OCI-LY1 (cell line): ENCODE measurements at regions not wholly inside any gene's neighbourhood (a gene's known extent, or its start where the extent isn't known, plus 50 kb on each side); places are given as distances from the start of the nearest gene placed in this dataset.

Experiments
- H2AFZ ChIP-seq: fragments of 200-600 bp; sonication (generic), shearing (Covaris generic); 2 replicates; pipeline ENCODE4 v1.6.0; 2014; ENCODE audit warnings: antibody characterized with exemption, mild to moderate bottlenecking, low read length
- H3F3A ChIP-seq: fragments of 200-600 bp; sonication (generic), shearing (Covaris generic); 2 replicates; pipeline ENCODE4 v1.6.0; 2014; ENCODE audit warnings: mild to moderate bottlenecking, antibody characterized with exemption, low read length, moderate library complexity; ENCODE audit not compliant: insufficient read depth
- H3K27ac ChIP-seq: fragments of 200-600 bp; sonication (generic); 2 replicates; pipeline ENCODE4 v1.5.1; 2014; ENCODE audit warnings: low read length, mixed run types, mild to moderate bottlenecking, low read depth; ENCODE audit not compliant: poor library complexity, severe bottlenecking
- H3K27me3 ChIP-seq: fragments of 200-600 bp; sonication (generic); 2 replicates; pipeline ENCODE4 v1.6.0; 2014; ENCODE audit warnings: antibody characterized with exemption, mild to moderate bottlenecking, low read length, moderate library complexity; ENCODE audit not compliant: insufficient read depth
- H3K36me3 ChIP-seq: fragments of 200-600 bp; sonication (generic); 2 replicates; pipeline ENCODE4 v1.6.1; 2014; ENCODE audit warnings: mild to moderate bottlenecking, antibody characterized with exemption, low read length, moderate library complexity, mixed read lengths; ENCODE audit not compliant: insufficient read depth
- H3K4me1 ChIP-seq: fragments of 200-600 bp; sonication (generic); 2 replicates; pipeline ENCODE4 v1.5.1; 2014; ENCODE audit warnings: mild to moderate bottlenecking, low read length, moderate library complexity; ENCODE audit not compliant: insufficient read depth, severe bottlenecking
- H3K4me2 ChIP-seq: fragments of 200-600 bp; sonication (generic), shearing (Covaris generic); 2 replicates; pipeline ENCODE4 v1.6.1; 2014; ENCODE audit warnings: low read length
- H3K4me3 ChIP-seq: fragments of 200-600 bp; sonication (generic); 2 replicates; pipeline ENCODE4 v1.5.1; 2014; ENCODE audit warnings: low read length, low read depth, mild to moderate bottlenecking, mixed read lengths; ENCODE audit not compliant: poor library complexity, severe bottlenecking
- H3K79me2 ChIP-seq: fragments of 200-600 bp; shearing (Covaris generic); 2 replicates; pipeline ENCODE4 v1.6.1; 2016; ENCODE audit warnings: mixed run types, low read length, mixed read lengths; ENCODE audit not compliant: insufficient read depth
- H3K9ac ChIP-seq: fragments of 200-600 bp; sonication (generic), shearing (Covaris generic); 2 replicates; pipeline ENCODE4 v1.6.1; 2014; ENCODE audit warnings: mild to moderate bottlenecking, low read length, mixed read lengths
- H3K9me2 ChIP-seq: fragments of 200-600 bp; sonication (generic), shearing (Covaris generic); 2 replicates; pipeline ENCODE4 v1.6.1; 2014; ENCODE audit warnings: low read depth, mild to moderate bottlenecking, low read length, mixed read lengths
- H3K9me3 ChIP-seq: fragments of 200-600 bp; shearing (Covaris generic); 2 replicates; pipeline ENCODE4 v1.6.1; 2014; ENCODE audit warnings: low read length, mixed read lengths
- H4K20me1 ChIP-seq: fragments of 200-600 bp; sonication (generic), shearing (Covaris generic); 2 replicates; pipeline ENCODE4 v1.6.0; 2016; ENCODE audit warnings: mild to moderate bottlenecking, low read length; ENCODE audit not compliant: insufficient read depth
- EZH2 ChIP-seq: fragments of 200-600 bp; sonication (generic), shearing (Covaris generic); IDR thresholded peaks from 2 replicates; pipeline ENCODE4 v1.8.0; 2017; ENCODE audit warnings: borderline replicate concordance, mixed run types, mild to moderate bottlenecking, antibody characterized with exemption, low read length, moderate library complexity, mixed read lengths
- TF ChIP-seq, protein P1 (sequence below): fragments of 200-600 bp; sonication (generic), shearing (Covaris generic); IDR thresholded peaks from 2 replicates; pipeline ENCODE4 v1.5.1; 2017; ENCODE audit warnings: mild to moderate bottlenecking, antibody characterized with exemption, low read length, moderate library complexity, mixed read lengths

DNA sequence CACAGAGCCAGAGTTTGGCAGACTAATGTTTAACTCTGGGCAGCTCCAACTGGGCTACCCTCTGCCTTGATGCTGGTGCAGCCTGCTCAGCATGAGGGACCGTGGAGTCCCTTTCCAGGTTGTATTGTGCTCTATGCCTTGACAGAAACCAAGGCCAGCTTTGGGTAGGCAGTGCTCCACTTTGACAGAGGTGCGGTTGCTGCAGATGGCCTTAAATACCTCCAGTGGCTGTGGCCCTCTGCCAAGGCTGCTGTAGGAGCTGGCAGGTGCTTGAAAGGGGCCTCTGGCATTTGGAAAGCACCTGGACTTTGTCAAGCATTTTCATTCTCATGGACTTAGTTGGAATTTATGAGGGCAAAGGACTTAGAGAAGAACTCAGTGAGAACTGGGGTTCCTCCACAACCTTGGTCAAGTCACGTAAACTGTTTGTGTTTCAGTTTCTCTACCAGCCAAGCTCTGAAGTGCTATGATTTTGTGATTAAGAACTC, 249.7 kb upstream of the ZNF462 start:
- Histone ChIP-seq H2AFZ (no peak overlapping the region), H3F3A (no peaks in the 10 kb centered on the region), H3K4me2 (no peak overlapping the region), H3K9ac (no peak overlapping the region), H3K4me1 (no peaks in the 10 kb centered on the region), H3K4me3 (no peak overlapping the region), H3K27me3 (no peaks in the 10 kb centered on the region), H3K27ac (no peak overlapping the region), H3K36me3 (no peaks in the 10 kb centered on the region), H4K20me1 (no peaks in the 10 kb centered on the region), H3K9me3 (no peaks in the 10 kb centered on the region), H3K9me2 (no peaks in the 10 kb centered on the region), H3K79me2 (no peaks in the 10 kb centered on the region)
- TF ChIP-seq, protein P1, sequence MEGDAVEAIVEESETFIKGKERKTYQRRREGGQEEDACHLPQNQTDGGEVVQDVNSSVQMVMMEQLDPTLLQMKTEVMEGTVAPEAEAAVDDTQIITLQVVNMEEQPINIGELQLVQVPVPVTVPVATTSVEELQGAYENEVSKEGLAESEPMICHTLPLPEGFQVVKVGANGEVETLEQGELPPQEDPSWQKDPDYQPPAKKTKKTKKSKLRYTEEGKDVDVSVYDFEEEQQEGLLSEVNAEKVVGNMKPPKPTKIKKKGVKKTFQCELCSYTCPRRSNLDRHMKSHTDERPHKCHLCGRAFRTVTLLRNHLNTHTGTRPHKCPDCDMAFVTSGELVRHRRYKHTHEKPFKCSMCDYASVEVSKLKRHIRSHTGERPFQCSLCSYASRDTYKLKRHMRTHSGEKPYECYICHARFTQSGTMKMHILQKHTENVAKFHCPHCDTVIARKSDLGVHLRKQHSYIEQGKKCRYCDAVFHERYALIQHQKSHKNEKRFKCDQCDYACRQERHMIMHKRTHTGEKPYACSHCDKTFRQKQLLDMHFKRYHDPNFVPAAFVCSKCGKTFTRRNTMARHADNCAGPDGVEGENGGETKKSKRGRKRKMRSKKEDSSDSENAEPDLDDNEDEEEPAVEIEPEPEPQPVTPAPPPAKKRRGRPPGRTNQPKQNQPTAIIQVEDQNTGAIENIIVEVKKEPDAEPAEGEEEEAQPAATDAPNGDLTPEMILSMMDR = no peak
- TF ChIP-seq EZH2 = no peak

DNA sequence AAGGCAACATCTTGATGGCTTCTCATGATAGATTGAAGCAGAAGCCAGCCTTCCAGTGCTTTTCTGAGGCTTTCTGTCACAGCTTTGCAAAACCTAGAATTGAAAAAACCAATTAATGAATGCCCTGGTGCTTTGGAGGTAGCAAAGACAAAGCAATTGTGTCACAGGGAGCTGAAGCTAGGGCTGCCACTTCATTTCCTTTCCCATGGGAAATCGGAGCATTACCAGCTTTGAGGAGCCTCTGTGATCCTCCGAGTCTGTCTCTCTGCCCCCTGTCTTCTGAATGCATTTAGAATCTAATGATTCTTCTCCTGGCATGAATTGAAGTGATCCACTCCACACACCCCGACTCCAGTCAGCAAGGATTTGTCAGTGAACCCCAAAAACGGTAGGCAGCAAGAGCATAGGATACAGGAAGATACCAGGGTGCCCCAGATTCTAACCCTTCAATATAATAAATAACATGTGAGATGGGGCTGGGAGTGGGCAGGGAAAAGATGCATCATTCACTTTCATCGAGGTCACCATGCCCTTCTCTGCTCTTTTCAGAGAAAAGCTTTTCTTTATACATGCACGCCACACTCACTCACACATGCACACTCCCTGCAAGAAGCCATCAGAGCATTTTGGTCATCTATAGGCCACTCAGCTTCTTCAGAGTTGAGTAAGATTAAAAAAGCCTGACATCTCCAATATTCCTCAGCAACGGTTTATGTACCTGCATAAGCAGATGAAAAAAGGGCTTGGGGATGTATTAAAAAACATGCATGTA, 247.7 kb upstream of the ZNF462 start:
- no peaks in the 10 kb centered on the region for H3K27me3 ChIP-seq
- no peaks in the 10 kb centered on the region for H3F3A ChIP-seq
- no peak overlapping the region for H3K4me2 ChIP-seq

DNA sequence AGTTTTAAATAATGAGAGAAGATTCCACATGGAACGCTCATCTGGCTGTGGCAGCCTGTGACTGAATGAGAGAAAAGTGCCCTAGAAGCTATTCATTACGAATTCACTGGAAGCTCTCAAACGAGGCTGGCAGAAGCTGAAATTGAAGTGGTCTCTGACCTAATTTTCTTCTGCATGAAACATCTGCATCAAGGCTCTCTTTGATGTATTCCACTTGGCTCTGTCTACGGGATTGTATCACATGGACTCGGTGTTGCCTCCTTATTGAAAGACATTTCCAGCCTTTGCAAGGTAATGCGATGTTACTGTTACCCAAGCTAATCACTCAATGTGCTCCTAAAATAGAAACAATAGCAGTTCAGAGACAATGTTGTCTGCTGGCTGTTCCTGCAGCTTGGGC, 246.9 kb upstream of the ZNF462 start:
- Histone ChIP-seq H3K9me3 (no peaks in the 10 kb centered on the region), H3K4me1 (no peaks in the 10 kb centered on the region), H3K9ac (no peak overlapping the region), H3F3A (no peaks in the 10 kb centered on the region), H4K20me1 (no peaks in the 10 kb centered on the region), H2AFZ (no peak overlapping the region), H3K79me2 (no peaks in the 10 kb centered on the region), H3K27me3 (no peaks in the 10 kb centered on the region), H3K9me2 (no peaks in the 10 kb centered on the region), H3K27ac (no peak overlapping the region), H3K36me3 (no peaks in the 10 kb centered on the region), H3K4me2 (no peak overlapping the region), H3K4me3 (no peak overlapping the region)
- no peak for TF ChIP-seq EZH2
- TF ChIP-seq, protein P1 = no peak

More for the DNA sequence above, 247.7 kb upstream of the ZNF462 start:
- Histone ChIP-seq H3K79me2 (no peaks in the 10 kb centered on the region), H3K4me3 (no peak overlapping the region), H3K9me2 (no peaks in the 10 kb centered on the region), H3K9me3 (no peaks in the 10 kb centered on the region), H2AFZ (no peak overlapping the region), H3K36me3 (no peaks in the 10 kb centered on the region), H3K4me1 (no peaks in the 10 kb centered on the region), H4K20me1 (no peaks in the 10 kb centered on the region), H3K9ac (no peak overlapping the region), H3K27ac (no peak overlapping the region)
- TF ChIP-seq, protein P1 = no peak
- TF ChIP-seq EZH2 = no peak
